HCT116 (cell line): ENCODE measurements at regions not wholly inside any gene's neighbourhood (a gene's known extent, or its start where the extent isn't known, plus 50 kb on each side); places are given as distances from the start of the nearest gene placed in this dataset.

Source experiments
- CTCF ChIP-seq, 3 experiments: fragments of 200-600 bp in 1 of 3; sonication (generic) in 1 of 3; IDR thresholded peaks in 2 of 3; conservative IDR thresholded peaks in 1 of 3; 2 replicates each; pipeline ENCODE4 v1.5.1; 2012 to 2017; ENCODE audit warnings: low read depth in 2 of 3, low read length in 2 of 3, antibody characterized with exemption in 1 of 3, borderline replicate concordance in 1 of 3, control low read depth in 1 of 3, mild to moderate bottlenecking in 1 of 3, mixed read lengths in 1 of 3, mixed run types in 1 of 3, moderate library complexity in 1 of 3; ENCODE audit not compliant: insufficient read depth in 1 of 3
- EGR1 ChIP-seq: IDR thresholded peaks from 2 replicates; pipeline ENCODE4 v1.6.1; 2012; ENCODE audit warnings: low read depth
- ELF1 ChIP-seq: IDR thresholded peaks from 2 replicates; pipeline ENCODE4 v1.6.1; 2012; ENCODE audit warnings: low read depth, borderline replicate concordance
- MAX ChIP-seq: IDR thresholded peaks from 2 replicates; pipeline ENCODE4 v1.6.1; 2012
- POLR2A ChIP-seq: IDR thresholded peaks from 2 replicates; pipeline ENCODE4 v1.7.0; 2011; ENCODE audit warnings: borderline replicate concordance; ENCODE audit not compliant: insufficient read depth, insufficient read length; ENCODE audit errors: extremely low read depth
- POLR2AphosphoS5 ChIP-seq: IDR thresholded peaks from 2 replicates; pipeline ENCODE4 v1.6.1; 2011; ENCODE audit warnings: mild to moderate bottlenecking, low read depth, low read length, moderate library complexity
- REST ChIP-seq: IDR thresholded peaks from 2 replicates; pipeline ENCODE4 v1.6.1; 2012; ENCODE audit warnings: low read depth
- SRF ChIP-seq: IDR thresholded peaks from 2 replicates; pipeline ENCODE4 v1.6.1; 2012; ENCODE audit warnings: low read depth

GRCh38 chr6:65988006-65988405 lies 281.0 kb upstream of the EYS start:
- no peak for TF ChIP-seq CTCF (IDR thresholded peaks at IDR 0.05 in 2 of 3, conservative IDR thresholded peaks at IDR 0.05 in 1 of 3; ENCODE audit: borderline replicate concordance in 1 of 3, insufficient read depth in 1 of 3, low read depth in 2 of 3, low read length in 2 of 3)
- TF ChIP-seq EGR1 = no peak
- TF ChIP-seq ELF1 = no peak
- no peak for TF ChIP-seq MAX
- TF ChIP-seq REST = no peak
- no peak for TF ChIP-seq POLR2AphosphoS5
- no peak for TF ChIP-seq SRF
- TF ChIP-seq POLR2A = no peak
